Sigmoid colon (tissue), 4 donors: ENCODE measurements at regions not wholly inside any gene's neighbourhood (a gene's known extent, or its start where the extent isn't known, plus 50 kb on each side); places are given as distances from the start of the nearest gene placed in this dataset.

ENCODE experiments used
- CTCF ChIP-seq, 4 experiments: fragments of 450-650 bp in 3 of 4; fragments of 200-600 bp in 1 of 4; IDR thresholded peaks; one replicate each; pipeline ENCODE4 v1.5.1; 2016 to 2019; ENCODE audit warnings: antibody characterized with exemption in 4 of 4, mild to moderate bottlenecking in 3 of 4, moderate library complexity in 2 of 4
- EP300 ChIP-seq, 4 donors: sonication (generic); formaldehyde crosslinking; IDR thresholded peaks; one replicate each; pipeline ENCODE4 v1.6.1; 2017; ENCODE audit warnings: antibody characterized with exemption in 4 of 4
- POLR2A ChIP-seq, 2 donors: fragments of 450-650 bp; IDR thresholded peaks; one replicate each; pipeline ENCODE4 v1.6.1; 2016; ENCODE audit warnings: antibody characterized with exemption in 2 of 2, mild to moderate bottlenecking in 2 of 2, moderate library complexity in 2 of 2

- TF ChIP-seq POLR2A (IDR thresholded peaks at IDR 0.05) (no peak), EP300 (IDR thresholded peaks at IDR 0.05) (no peak), CTCF (IDR thresholded peaks at IDR 0.05) (no peak)
These were observed 156.7 kb upstream of the RASSF8 start for GRCh38 chr12:25801734-25802133.
